Colonic mucosa (tissue), 4 donors: ENCODE measurements at regions not wholly inside any gene's neighbourhood (a gene's known extent, or its start where the extent isn't known, plus 50 kb on each side); places are given as distances from the start of the nearest gene placed in this dataset.

Experiments used
- DNase-seq: peaks from one replicate; pipeline ENCODE4 v3.0.0-alpha.2; 2020
- H3K27ac ChIP-seq: fragments of 200-600 bp; one replicate; pipeline ENCODE4 v1.8.0; 2021
- H3K27me3 ChIP-seq: fragments of 200-600 bp; one replicate; pipeline ENCODE4 v1.8.0; 2021
- H3K36me3 ChIP-seq: fragments of 200-600 bp; one replicate; pipeline ENCODE4 v1.8.0; 2021
- H3K4me1 ChIP-seq: fragments of 200-600 bp; one replicate; pipeline ENCODE4 v1.8.0; 2021; ENCODE audit warnings: mild to moderate bottlenecking
- H3K4me3 ChIP-seq: fragments of 200-600 bp; one replicate; pipeline ENCODE4 v1.8.0; 2021
- H3K9ac ChIP-seq, 2 donors: one replicate each; pipeline ENCODE4 v1.7.0; 2013; ENCODE audit warnings: control low read depth in 2 of 2, low read depth in 2 of 2, low read length in 2 of 2
- H3K9me3 ChIP-seq: fragments of 200-600 bp; one replicate; pipeline ENCODE4 v1.8.0; 2021
- CTCF ChIP-seq: fragments of 200-600 bp; IDR thresholded peaks from one replicate; pipeline ENCODE4 v1.8.0; 2022; ENCODE audit warnings: antibody characterized with exemption, mild to moderate bottlenecking
- intact Hi-C: fragments of 100-400 bp; cut with DNase I; formaldehyde crosslinking; loops from one replicate; pipeline ENCODE4 v1.14.1; 2022
- donor health status: healthy.
- donor health status: DM: no; HTN: no; CAD: no.
- donor health status: DM: no; HTN: no; CAD: no.

GRCh38 chr1:38431535-38432376 lies 385.2 kb upstream of the POU3F1 start:
- no peak for DNase-seq
- intact Hi-C loops: no loop called here
- Histone ChIP-seq H3K9ac (no peak overlapping the region), H3K9me3 (no peaks in the 10 kb centered on the region), H3K4me3 (no peak overlapping the region), H3K36me3 (no peaks in the 10 kb centered on the region), H3K27ac (no peak overlapping the region), H3K27me3 (peaks cover 3% of the 10 kb centered on the region), H3K4me1 (no peaks in the 10 kb centered on the region)
- no peak for TF ChIP-seq CTCF

- intact Hi-C loops: no loop called here
- H3K9ac ChIP-seq: no peak overlapping the region
- H3K36me3 ChIP-seq: no peaks in the 10 kb centered on the region
- no peak overlapping the region for H3K27ac ChIP-seq
- H3K4me1 ChIP-seq: no peaks in the 10 kb centered on the region
- TF ChIP-seq CTCF: no peak
- peaks cover 3% of the 10 kb centered on the region for H3K27me3 ChIP-seq
- no peak overlapping the region for H3K4me3 ChIP-seq
- no peak for DNase-seq
- no peaks in the 10 kb centered on the region for H3K9me3 ChIP-seq
Measured at GRCh38 chr1:38430949-38431348, 384.4 kb upstream of the POU3F1 start.

- intact Hi-C loops: no loop called here
Measured at GRCh38 chr1:38424677-38425076, 378.1 kb upstream of the POU3F1 start.

GRCh38 chr1:38420666-38421065 lies 374.1 kb upstream of the POU3F1 start:
- Histone ChIP-seq H3K9ac (no peak overlapping the region), H3K4me3 (no peak overlapping the region), H3K36me3 (no peaks in the 10 kb centered on the region), H3K27ac (no peak overlapping the region), H3K4me1 (no peaks in the 10 kb centered on the region), H3K27me3 (no peaks in the 10 kb centered on the region), H3K9me3 (no peaks in the 10 kb centered on the region)
- intact Hi-C loops: no loop called here
- TF ChIP-seq CTCF: no peak
- no peak for DNase-seq

More at GRCh38 chr1:38424677-38425076, 378.1 kb upstream of the POU3F1 start:
- Histone ChIP-seq H3K27ac (no peak overlapping the region), H3K27me3 (no peaks in the 10 kb centered on the region), H3K9me3 (no peaks in the 10 kb centered on the region), H3K36me3 (no peaks in the 10 kb centered on the region), H3K9ac (no peak overlapping the region), H3K4me1 (no peaks in the 10 kb centered on the region), H3K4me3 (no peak overlapping the region)
- no peak for TF ChIP-seq CTCF
- DNase-seq: no peak

- H3K27me3 ChIP-seq: no peaks in the 10 kb centered on the region
- no peak overlapping the region for H3K4me3 ChIP-seq
- no peaks in the 10 kb centered on the region for H3K36me3 ChIP-seq
- H3K9me3 ChIP-seq: no peaks in the 10 kb centered on the region
- no peak for TF ChIP-seq CTCF
- H3K9ac ChIP-seq: no peak overlapping the region
- H3K4me1 ChIP-seq: no peaks in the 10 kb centered on the region
- H3K27ac ChIP-seq: no peak overlapping the region
- intact Hi-C loops: no loop called here
- no peak for DNase-seq
Measured at GRCh38 chr1:38418195-38419030, 371.8 kb upstream of the POU3F1 start.
